H1 (cell line): ENCODE measurements at regions not wholly inside any gene's neighbourhood (a gene's known extent, or its start where the extent isn't known, plus 50 kb on each side); places are given as distances from the start of the nearest gene placed in this dataset.

ENCODE experiments used
- CTCF ChIA-PET: fragments of 300-600 bp; sonication (Branson Sonifier 250); formaldehyde crosslinking; loops from one replicate; lab custom pipeline; 2021; ENCODE audit not compliant: partially characterized antibody; lab: Charles Lee
- POLR2A ChIA-PET: fragments of 300-600 bp; sonication (Branson Sonifier 250); formaldehyde crosslinking; loops from one replicate; lab custom pipeline; 2021; ENCODE audit warnings: inconsistent platforms; ENCODE audit not compliant: partially characterized antibody; lab: Charles Lee
- DNase-seq, 2 experiments: peaks; one replicate each; pipeline versions ENCODE4 v3.0.0 to v3.0.0-alpha.2; 2010 to 2022; ENCODE audit warnings: low spot score in 2 of 2, low read depth in 1 of 2, mixed read lengths in 1 of 2
- FAIRE-seq: peaks from 2 replicates; lab custom pipeline; 2011; peaks lifted over from hg19 to GRCh38; lab: Jason Lieb, UNC
- H2AFZ ChIP-seq: 2 replicates; pipeline ENCODE4 v1.8.1; 2012; ENCODE audit warnings: low read length, inconsistent platforms
- H2AK5ac ChIP-seq: 2 replicates; pipeline ENCODE4 v1.6.1; 2013; ENCODE audit warnings: low read depth, low read length
- H2BK120ac ChIP-seq: replicated peaks from 2 replicates; pipeline ENCODE3; 2013; ENCODE audit warnings: low read depth, low read length, inconsistent platforms
- H2BK12ac ChIP-seq: 2 replicates; pipeline ENCODE4 v1.6.1; 2013; ENCODE audit warnings: low read depth, low read length
- H2BK15ac ChIP-seq: 2 replicates; pipeline ENCODE4 v1.6.1; 2013; ENCODE audit warnings: low read length
- H2BK20ac ChIP-seq: 2 replicates; pipeline ENCODE4 v1.6.1; 2013; ENCODE audit warnings: low read length
- H2BK5ac ChIP-seq: 2 replicates; pipeline ENCODE4 v1.6.1; 2013; ENCODE audit warnings: low read depth, low read length
- H3K14ac ChIP-seq: 2 replicates; pipeline ENCODE4 v1.6.1; 2013; ENCODE audit warnings: inconsistent platforms; ENCODE audit not compliant: insufficient read length
- H3K18ac ChIP-seq: 2 replicates; pipeline ENCODE4 v1.6.1; 2013; ENCODE audit warnings: low read length; ENCODE audit errors: extremely low read depth
- H3K23ac ChIP-seq: 2 replicates; pipeline ENCODE4 v1.6.1; 2013; ENCODE audit warnings: inconsistent platforms; ENCODE audit not compliant: insufficient read length
- H3K23me2 ChIP-seq: 2 replicates; pipeline ENCODE4 v1.6.1; 2013; ENCODE audit warnings: low read depth, low read length
- H3K27ac ChIP-seq: 2 replicates; pipeline ENCODE4 v1.6.1; 2011; ENCODE audit warnings: low read depth, low read length, inconsistent platforms
- H3K27me3 ChIP-seq, 4 experiments: replicated peaks in 1 of 4; 1 replicate in 1 of 4; 2 replicates in 3 of 4; pipeline versions ENCODE4 v1.6.1 to v1.8.1; 2011 to 2013; ENCODE audit warnings: low read length in 3 of 4, mild to moderate bottlenecking in 3 of 4, inconsistent platforms in 2 of 4, mixed read lengths in 2 of 4, moderate library complexity in 1 of 4; ENCODE audit not compliant: control insufficient read depth in 3 of 4, insufficient read depth in 3 of 4; ENCODE audit errors: extremely low read depth in 1 of 4
- H3K36me3 ChIP-seq, 4 experiments: 2 replicates each; pipeline versions ENCODE4 v1.6.1 to v1.8.1; 2011 to 2013; ENCODE audit warnings: mild to moderate bottlenecking in 4 of 4, low read length in 3 of 4, moderate library complexity in 2 of 4, control low read depth in 1 of 4, inconsistent platforms in 1 of 4; ENCODE audit not compliant: insufficient read depth in 4 of 4, control insufficient read depth in 2 of 4
- H3K4ac ChIP-seq: replicated peaks from 2 replicates; pipeline ENCODE3; 2013; ENCODE audit warnings: low read length, low read depth, mixed read lengths, inconsistent platforms; ENCODE audit not compliant: insufficient read length
- H3K4me1 ChIP-seq, 4 experiments: replicated peaks in 1 of 4; 1 replicate in 1 of 4; 2 replicates in 3 of 4; pipeline versions ENCODE4 v1.6.1 to v1.8.1; 2011 to 2013; ENCODE audit warnings: low read length in 3 of 4, inconsistent platforms in 2 of 4, mixed read lengths in 1 of 4; ENCODE audit not compliant: insufficient read depth in 4 of 4, control insufficient read depth in 3 of 4
- H3K4me2 ChIP-seq, 2 experiments: 2 replicates each; pipeline versions ENCODE4 v1.6.1 to v1.8.1; 2011 to 2013; ENCODE audit warnings: low read depth in 2 of 2, low read length in 2 of 2, control low read depth in 1 of 2, inconsistent platforms in 1 of 2, mild to moderate bottlenecking in 1 of 2; ENCODE audit not compliant: insufficient read depth in 1 of 2
- H3K4me3 ChIP-seq, 4 experiments: fragments of 200-600, 300-600 bp in 1 of 4; sonication (generic), shearing (Covaris generic), sonication (Bioruptor Twin) in 1 of 4; 2 replicates each; pipeline versions ENCODE4 v1.5.1 to v1.8.1; 2011 to 2016; ENCODE audit warnings: low read length in 4 of 4, low read depth in 3 of 4, control low read depth in 2 of 4, inconsistent platforms in 2 of 4, mild to moderate bottlenecking in 2 of 4, mixed read lengths in 1 of 4, moderate library complexity in 1 of 4; ENCODE audit not compliant: insufficient read depth in 2 of 4; ENCODE audit errors: extremely low read depth in 1 of 4
- H3K56ac ChIP-seq: replicated peaks from 2 replicates; pipeline ENCODE3; 2013; ENCODE audit warnings: low read depth, mild to moderate bottlenecking, mixed read lengths, low read length, inconsistent platforms; ENCODE audit not compliant: insufficient read length
- H3K79me1 ChIP-seq: 2 replicates; pipeline ENCODE4 v1.6.1; 2013; ENCODE audit warnings: low read depth, low read length, control low read depth
- H3K79me2 ChIP-seq, 2 experiments: 2 replicates each; pipeline versions ENCODE4 v1.6.1 to v1.8.1; 2012 to 2013; ENCODE audit warnings: low read length in 2 of 2, mild to moderate bottlenecking in 2 of 2, inconsistent platforms in 1 of 2; ENCODE audit not compliant: insufficient read depth in 2 of 2, control insufficient read depth in 1 of 2
- H3K9ac ChIP-seq, 4 experiments: replicated peaks in 1 of 4; 1 replicate in 1 of 4; 2 replicates in 3 of 4; pipeline versions ENCODE4 v1.6.1 to v1.8.1; 2011 to 2013; ENCODE audit warnings: low read depth in 3 of 4, low read length in 3 of 4, control low read depth in 2 of 4, mild to moderate bottlenecking in 2 of 4, moderate library complexity in 2 of 4, inconsistent platforms in 1 of 4; ENCODE audit errors: extremely low read depth in 1 of 4
- H3K9me3 ChIP-seq, 2 experiments: 2 replicates each; pipeline versions ENCODE4 v1.6.1 to v1.8.1; 2012 to 2013; ENCODE audit warnings: mild to moderate bottlenecking in 2 of 2, moderate library complexity in 2 of 2, control low read depth in 1 of 2, inconsistent platforms in 1 of 2, low read depth in 1 of 2, low read length in 1 of 2, mixed read lengths in 1 of 2; ENCODE audit not compliant: insufficient read depth in 2 of 2
- H4K20me1 ChIP-seq, 2 experiments: replicated peaks in 1 of 2; 2 replicates each; pipeline versions ENCODE3 to v1.8.1; 2011 to 2013; ENCODE audit warnings: inconsistent platforms in 2 of 2, low read length in 2 of 2, mild to moderate bottlenecking in 1 of 2; ENCODE audit not compliant: insufficient read depth in 2 of 2, control insufficient read depth in 1 of 2
- H4K5ac ChIP-seq: 2 replicates; pipeline ENCODE4 v1.6.1; 2013; ENCODE audit warnings: low read length, low read depth, mixed read lengths, inconsistent platforms; ENCODE audit not compliant: insufficient read length
- H4K8ac ChIP-seq: 2 replicates; pipeline ENCODE4 v1.8.0; 2013; ENCODE audit warnings: mild to moderate bottlenecking, moderate library complexity, low read length, inconsistent platforms; ENCODE audit not compliant: insufficient read depth; ENCODE audit errors: extremely low read depth
- H4K91ac ChIP-seq: replicated peaks from 2 replicates; pipeline ENCODE3; 2013; ENCODE audit warnings: low read length, mixed read lengths, inconsistent platforms; ENCODE audit not compliant: insufficient read length
- ASH2L ChIP-seq: fragments of 200-600, 300-600 bp; sonication (generic); IDR thresholded peaks from one replicate; pipeline ENCODE4 v1.7.1; 2017; ENCODE audit warnings: low read length
- CTBP2 ChIP-seq: IDR thresholded peaks from 2 replicates; pipeline ENCODE4 v1.7.0; 2011; ENCODE audit warnings: borderline replicate concordance, mild to moderate bottlenecking, moderate library complexity, mixed read lengths, low read length; ENCODE audit not compliant: insufficient read depth, insufficient read length
- GABPA ChIP-seq: IDR thresholded peaks from 2 replicates; pipeline ENCODE4 v1.6.1; 2011; ENCODE audit warnings: mild to moderate bottlenecking, low read length, moderate library complexity, borderline replicate concordance; ENCODE audit not compliant: insufficient read depth
- TBP ChIP-seq: IDR thresholded peaks from 2 replicates; pipeline ENCODE4 v1.6.1; 2011; ENCODE audit warnings: low read depth, low read length, improper control_type of control experiment
- WGBS, 2 experiments: shearing (Covaris generic) in 1 of 2; methylation state at CpG; one replicate each; pipeline versions ENCODE4 v1.1.6 to v1.1.7; 2013 to 2015; ENCODE audit warnings: low lambda C conversion rate in 2 of 2, mixed read lengths in 2 of 2, inconsistent platforms in 1 of 2, low coverage in 1 of 2, missing lambda C conversion rate in 1 of 2; ENCODE audit not compliant: insufficient replicate concordance in 2 of 2, insufficient coverage in 1 of 2, insufficient read length in 1 of 2; ENCODE audit errors: extremely low coverage in 1 of 2, missing lambda C conversion rate in 1 of 2; 5-methylcytosine and 5-hydroxymethylcytosine counted together

GRCh38 chr16:54545854-54546511 is 259.4 kb upstream of the IRX3 start:
- Histone ChIP-seq H3K79me2 (no peaks in the 10 kb centered on the region), H3K4me2 (no peak overlapping the region), H3K56ac (no peak overlapping the region), H4K8ac (no peak overlapping the region), H3K27ac (no peak overlapping the region), H2BK15ac (no peak overlapping the region), H3K79me1 (no peaks in the 10 kb centered on the region), H4K20me1 (no peaks in the 10 kb centered on the region), H2AK5ac (no peak overlapping the region), H3K14ac (no peak overlapping the region), H3K4me3 (no peak overlapping the region), H2BK120ac (no peak overlapping the region), H3K27me3 (no peaks in the 10 kb centered on the region), H2AFZ (peak overlapping the region; percentile 7; the same call in 1 of the 2 replicates), H3K18ac (no peak overlapping the region), H3K36me3 (no peaks in the 10 kb centered on the region), H3K23ac (no peak overlapping the region), H2BK12ac (no peak overlapping the region)
- ChIA-PET POLR2A (no interaction called here), CTCF (no interaction called here)
- no peak for FAIRE-seq
- TF ChIP-seq GABPA (no peak), ASH2L (no peak), CTBP2 (no peak), TBP (no peak)
- TF ChIP-seq, all 59 proteins: peak for 0
- 90% methylated on average over 14 of the region's 14 CpGs; no CpG with 5 or more reads in 1 of the 2 experiments for WGBS, 2 experiments
- no peak overlapping the region for H3K9ac ChIP-seq
- no peak for DNase-seq
- no peak overlapping the region for H2BK5ac ChIP-seq
- H2BK20ac ChIP-seq, result no peak overlapping the region
- H3K9me3 ChIP-seq, result no peaks in the 10 kb centered on the region
- H4K5ac ChIP-seq, result no peak overlapping the region
- H4K91ac ChIP-seq, result no peak overlapping the region
- H3K4ac ChIP-seq, result no peak overlapping the region
- H3K23me2 ChIP-seq, result no peaks in the 10 kb centered on the region
- no peaks in the 10 kb centered on the region for H3K4me1 ChIP-seq
